HG02798 (cell line): ENCODE measurements at regions not wholly inside any gene's neighbourhood (a gene's known extent, or its start where the extent isn't known, plus 50 kb on each side); places are given as distances from the start of the nearest gene placed in this dataset.

Experiments used
- ATAC-seq: cut with Tn5 transposase; IDR thresholded peaks from one replicate; pipeline ENCODE4 v1.9.1; 2021; ENCODE audit warnings: mild to moderate bottlenecking; ENCODE audit not compliant: unreplicated experiment, poor library complexity

- ATAC-seq, result no peak
These were observed 271.1 kb downstream of the RERGL start for GRCh38 chr12:17818931-17819330.

GRCh38 chr12:17810399-17810798 is 279.6 kb downstream of the RERGL start:
- no peak for ATAC-seq

GRCh38 chr12:17809206-17809605 is 280.8 kb downstream of the RERGL start:
- no peak for ATAC-seq

GRCh38 chr12:17802657-17803641 is 287.0 kb downstream of the RERGL start:
- no peak for ATAC-seq

GRCh38 chr12:17793854-17794253 is 296.1 kb downstream of the RERGL start:
- no peak for ATAC-seq

GRCh38 chr12:17778242-17778641 is 311.8 kb downstream of the RERGL start:
- ATAC-seq, result no peak

- ATAC-seq, result no peak
These were observed 326.6 kb downstream of the RERGL start for GRCh38 chr12:17763366-17763765.

- ATAC-seq, result no peak
These were observed 330.0 kb downstream of the RERGL start for GRCh38 chr12:17759982-17760381.
